ENCODE measurements at regions not wholly inside any gene's neighbourhood (a gene's known extent, or its start where the extent isn't known, plus 50 kb on each side); places are given as distances from the start of the nearest gene placed in this dataset.

DNA sequence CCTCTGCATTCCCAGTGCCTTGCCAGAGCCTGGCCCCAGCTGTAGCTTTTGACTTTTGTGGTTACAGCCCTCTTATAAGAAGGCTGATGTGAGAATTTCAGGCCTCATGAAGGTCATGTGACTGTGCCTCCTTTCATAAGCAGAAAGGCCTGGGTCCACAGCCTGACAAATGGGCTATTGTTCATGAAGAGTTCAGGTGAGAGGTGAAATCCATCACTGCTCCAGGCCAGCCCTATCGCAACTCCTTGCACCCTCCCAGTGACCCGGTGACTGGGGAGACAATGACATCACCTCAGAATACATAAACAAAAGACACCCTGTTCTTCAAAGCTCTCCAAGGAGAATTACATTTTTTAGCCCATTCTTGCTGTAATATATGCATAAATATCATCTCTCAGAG, 321.5 kb downstream of the PCNX1 start:
- no peak overlapping the region for H3K23ac ChIP-seq (ENCODE audit: insufficient read length, low read depth, low read length)
- no peak overlapping the region for H2BK5ac ChIP-seq (ENCODE audit: insufficient read length, low read length)
- no peak overlapping the region for H2BK20ac ChIP-seq (ENCODE audit: low read depth, low read length, poor library complexity, severe bottlenecking)
- H3K79me1 ChIP-seq (ENCODE audit: insufficient read depth, low read depth, low read length, poor library complexity, severe bottlenecking), result no peaks in the 10 kb centered on the region
- no peak overlapping the region for H2BK120ac ChIP-seq (ENCODE audit: low read depth, low read length, poor library complexity, severe bottlenecking)
- Mint-ChIP-seq H3K9me3 (no peaks in the 10 kb centered on the region), H3K27me3 (ENCODE audit: low read depth) (peaks cover 2% of the 10 kb centered on the region; the same call in 1 of the 2 replicates), H3K4me1 (peaks cover 4 to 17% of the 10 kb centered on the region in 2 experiments), H3K27ac (no peak overlapping the region), H3K4me3 (no peak overlapping the region; a peak in 1 of 5 replicates), H3K36me3 (ENCODE audit: insufficient read depth in 1 of 3, low read depth in 3 of 3) (no peaks in the 10 kb centered on the region; a peak in 1 of 7 replicates)
- no peaks in the 10 kb centered on the region for H3K27me3 ChIP-seq (ENCODE audit: insufficient read depth, low read length)
- no peak overlapping the region for H2AFZ ChIP-seq (ENCODE audit: low read length)
- no peak overlapping the region for H3K4ac ChIP-seq (ENCODE audit: low read depth, low read length)
- TF ChIP-seq, protein P1, sequence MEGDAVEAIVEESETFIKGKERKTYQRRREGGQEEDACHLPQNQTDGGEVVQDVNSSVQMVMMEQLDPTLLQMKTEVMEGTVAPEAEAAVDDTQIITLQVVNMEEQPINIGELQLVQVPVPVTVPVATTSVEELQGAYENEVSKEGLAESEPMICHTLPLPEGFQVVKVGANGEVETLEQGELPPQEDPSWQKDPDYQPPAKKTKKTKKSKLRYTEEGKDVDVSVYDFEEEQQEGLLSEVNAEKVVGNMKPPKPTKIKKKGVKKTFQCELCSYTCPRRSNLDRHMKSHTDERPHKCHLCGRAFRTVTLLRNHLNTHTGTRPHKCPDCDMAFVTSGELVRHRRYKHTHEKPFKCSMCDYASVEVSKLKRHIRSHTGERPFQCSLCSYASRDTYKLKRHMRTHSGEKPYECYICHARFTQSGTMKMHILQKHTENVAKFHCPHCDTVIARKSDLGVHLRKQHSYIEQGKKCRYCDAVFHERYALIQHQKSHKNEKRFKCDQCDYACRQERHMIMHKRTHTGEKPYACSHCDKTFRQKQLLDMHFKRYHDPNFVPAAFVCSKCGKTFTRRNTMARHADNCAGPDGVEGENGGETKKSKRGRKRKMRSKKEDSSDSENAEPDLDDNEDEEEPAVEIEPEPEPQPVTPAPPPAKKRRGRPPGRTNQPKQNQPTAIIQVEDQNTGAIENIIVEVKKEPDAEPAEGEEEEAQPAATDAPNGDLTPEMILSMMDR (conservative IDR thresholded peaks at IDR 0.05), result no peak
- no peak overlapping the region for H4K5ac ChIP-seq (ENCODE audit: insufficient read length, low read depth, low read length)
- H4K20me1 ChIP-seq (ENCODE audit: control insufficient read depth, insufficient read depth, insufficient read length), result no peaks in the 10 kb centered on the region
- no peaks in the 10 kb centered on the region for H3K4me1 ChIP-seq (ENCODE audit: insufficient read depth, low read length)
- H4K91ac ChIP-seq (ENCODE audit: insufficient read length, low read depth, low read length), result no peak overlapping the region
- WGBS (ENCODE audit: extremely low coverage, insufficient read length, low lambda C conversion rate), result no CpG with 5 or more reads among the region's 2 CpGs
- no peak overlapping the region for H2AK5ac ChIP-seq (ENCODE audit: insufficient read length, low read length)
- H2BK15ac ChIP-seq (ENCODE audit: low read depth, low read length), result no peak overlapping the region
- H3K9ac ChIP-seq (ENCODE audit: extremely low read depth, insufficient read length, low read length), result no peak overlapping the region
- H3K4me2 ChIP-seq (ENCODE audit: insufficient read depth, insufficient read length, low read length), result no peak overlapping the region
- no peak overlapping the region for H2BK12ac ChIP-seq (ENCODE audit: insufficient read length, low read depth, low read length)
- no peaks in the 10 kb centered on the region for H3K79me2 ChIP-seq (ENCODE audit: insufficient read depth, low read length)
- H3T11ph ChIP-seq (ENCODE audit: low read length), result no peak overlapping the region
- DNase-seq, result no peak
- no peak overlapping the region for H3K14ac ChIP-seq (ENCODE audit: insufficient read depth, low read length)
- no peak overlapping the region for H3K56ac ChIP-seq (ENCODE audit: insufficient read length, low read depth, low read length)
- no peak overlapping the region for H3K18ac ChIP-seq (ENCODE audit: insufficient read length, low read depth, low read length)
- no peaks in the 10 kb centered on the region for H3K9me3 ChIP-seq (ENCODE audit: control insufficient read depth, low read depth, low read length)
- H3K23me2 ChIP-seq (ENCODE audit: insufficient read length, low read depth, low read length, poor library complexity, severe bottlenecking), result no peaks in the 10 kb centered on the region
- H4K8ac ChIP-seq (replicated peaks; ENCODE audit: insufficient read length, low read depth, low read length), result no peak overlapping the region
- no peak overlapping the region for H3K27ac ChIP-seq (ENCODE audit: insufficient read length, low read depth, low read length)
